DND-41 (cell line): ENCODE measurements at regions not wholly inside any gene's neighbourhood (a gene's known extent, or its start where the extent isn't known, plus 50 kb on each side); places are given as distances from the start of the nearest gene placed in this dataset.

Source experiments
- ATAC-seq: fragments of 200-7000 bp; cut with Tn5 transposase; 3 replicates; pipeline ENCODE4 v1.9.1; 2021; ENCODE audit warnings: low read depth; ENCODE audit not compliant: insufficient read depth
- DNase-seq: peaks from one replicate; pipeline ENCODE4 v3.0.0-alpha.2; 2020
- H2AFZ ChIP-seq: 2 replicates; pipeline ENCODE4 v1.6.0; 2012; ENCODE audit warnings: low read depth, low read length
- H3K27ac ChIP-seq: 2 replicates; pipeline ENCODE4 v1.5.1; 2012; ENCODE audit warnings: low read length, inconsistent platforms
- H3K27me3 ChIP-seq: fragments of 200-600 bp; sonication (generic); 2 replicates; pipeline ENCODE4 v1.6.0; 2012; ENCODE audit warnings: low read length, mild to moderate bottlenecking, inconsistent platforms; ENCODE audit not compliant: insufficient read depth, poor library complexity
- H3K36me3 ChIP-seq: 2 replicates; pipeline ENCODE4 v1.5.1; 2012; ENCODE audit warnings: low read length, inconsistent platforms; ENCODE audit not compliant: insufficient read depth
- H3K4me1 ChIP-seq: 2 replicates; pipeline ENCODE4 v1.5.1; 2012; ENCODE audit warnings: mild to moderate bottlenecking, low read length; ENCODE audit not compliant: insufficient read depth
- H3K4me2 ChIP-seq: 2 replicates; pipeline ENCODE4 v1.6.0; 2012; ENCODE audit warnings: mild to moderate bottlenecking, moderate library complexity, low read length, inconsistent platforms; ENCODE audit not compliant: insufficient read depth
- H3K4me3 ChIP-seq, 2 experiments: fragments of 200-600 bp in 1 of 2; shearing (Covaris generic) in 1 of 2; 2 replicates each; pipeline ENCODE4 v1.5.1; 2012 to 2016; ENCODE audit warnings: inconsistent platforms in 2 of 2, low read length in 2 of 2, mild to moderate bottlenecking in 2 of 2, low read depth in 1 of 2, moderate library complexity in 1 of 2
- H3K79me2 ChIP-seq: 2 replicates; pipeline ENCODE4 v1.6.0; 2012; ENCODE audit warnings: low read length, inconsistent platforms; ENCODE audit not compliant: insufficient read depth
- H3K9ac ChIP-seq: 2 replicates; pipeline ENCODE4 v1.6.0; 2012; ENCODE audit warnings: low read depth, mild to moderate bottlenecking, inconsistent platforms, low read length, moderate library complexity
- H3K9me3 ChIP-seq: 2 replicates; pipeline ENCODE4 v1.5.1; 2012; ENCODE audit warnings: low read length, moderate library complexity, mild to moderate bottlenecking, inconsistent platforms; ENCODE audit not compliant: insufficient read depth, severe bottlenecking
- H4K20me1 ChIP-seq: 2 replicates; pipeline ENCODE4 v1.6.0; 2012; ENCODE audit warnings: low read length; ENCODE audit not compliant: insufficient read depth
- CTCF ChIP-seq: IDR thresholded peaks from 2 replicates; pipeline ENCODE4 v1.5.1; 2012; ENCODE audit warnings: borderline replicate concordance, low read length, moderate library complexity, mild to moderate bottlenecking; ENCODE audit not compliant: poor library complexity, severe bottlenecking; ENCODE audit errors: extremely low read depth
- EZH2 ChIP-seq: IDR thresholded peaks from 3 replicates; pipeline ENCODE4 v1.6.1; 2012; ENCODE audit warnings: borderline replicate concordance, low read depth, mild to moderate bottlenecking, moderate library complexity, low read length, inconsistent platforms; ENCODE audit not compliant: severe bottlenecking

- H3K79me2 ChIP-seq, result no peaks in the 10 kb centered on the region
- ATAC-seq (no peak), DNase-seq (no peak)
- no peaks in the 10 kb centered on the region for H3K4me1 ChIP-seq
- no peak overlapping the region for H3K27ac ChIP-seq
- H3K9ac ChIP-seq, result no peak overlapping the region
- no peaks in the 10 kb centered on the region for H3K27me3 ChIP-seq
- H3K4me3 ChIP-seq, result no peak overlapping the region
- H2AFZ ChIP-seq, result no peak overlapping the region
- no peaks in the 10 kb centered on the region for H3K36me3 ChIP-seq
- H3K4me2 ChIP-seq, result no peak overlapping the region
- TF ChIP-seq CTCF (no peak), EZH2 (no peak)
- no peaks in the 10 kb centered on the region for H4K20me1 ChIP-seq
- H3K9me3 ChIP-seq, result no peaks in the 10 kb centered on the region
Measured at GRCh38 chr9:108235609-108236008, 620.2 kb downstream of the ACTL7B start.

- Histone ChIP-seq H3K4me1 (no peaks in the 10 kb centered on the region), H3K36me3 (no peaks in the 10 kb centered on the region), H3K4me2 (no peak overlapping the region), H3K27me3 (no peaks in the 10 kb centered on the region), H3K9me3 (no peaks in the 10 kb centered on the region), H3K9ac (no peak overlapping the region), H4K20me1 (no peaks in the 10 kb centered on the region), H3K4me3 (no peak overlapping the region), H2AFZ (no peak overlapping the region), H3K79me2 (no peaks in the 10 kb centered on the region), H3K27ac (no peak overlapping the region)
- ATAC-seq (no peak), DNase-seq (no peak)
- TF ChIP-seq EZH2, result no peak
- no peak for TF ChIP-seq CTCF
Measured at GRCh38 chr9:108234811-108235210, 621.0 kb downstream of the ACTL7B start.

- no peaks in the 10 kb centered on the region for H3K79me2 ChIP-seq
- no peaks in the 10 kb centered on the region for H3K4me1 ChIP-seq
- no peaks in the 10 kb centered on the region for H3K9me3 ChIP-seq
- H3K4me2 ChIP-seq, result no peak overlapping the region
- no peak for ATAC-seq
- no peak overlapping the region for H3K4me3 ChIP-seq
- H4K20me1 ChIP-seq, result no peaks in the 10 kb centered on the region
- no peak for DNase-seq
- no peak overlapping the region for H3K9ac ChIP-seq
- H2AFZ ChIP-seq, result no peak overlapping the region
- H3K36me3 ChIP-seq, result no peaks in the 10 kb centered on the region
- TF ChIP-seq CTCF, result no peak
- no peak for TF ChIP-seq EZH2
- H3K27me3 ChIP-seq, result peaks cover 2% of the 10 kb centered on the region
- H3K27ac ChIP-seq, result no peak overlapping the region
Measured at GRCh38 chr9:108225149-108225800, 630.5 kb downstream of the ACTL7B start.
